HG03066 (cell line): ENCODE measurements at regions not wholly inside any gene's neighbourhood (a gene's known extent, or its start where the extent isn't known, plus 50 kb on each side); places are given as distances from the start of the nearest gene placed in this dataset.

Source experiments
- ATAC-seq: cut with Tn5 transposase; IDR thresholded peaks from one replicate; pipeline ENCODE4 v1.9.1; 2021; ENCODE audit warnings: low read depth; ENCODE audit not compliant: unreplicated experiment

GRCh38 chr6:166106076-166106686 is 61.5 kb downstream of the TBXT start:
- ATAC-seq = peak; percentile 69

- ATAC-seq = no peak
Measured at GRCh38 chr6:166105341-166106075, 62.1 kb downstream of the TBXT start.

GRCh38 chr6:166104872-166105271 is 62.8 kb downstream of the TBXT start:
- ATAC-seq = no peak

GRCh38 chr6:166104107-166104506 is 63.5 kb downstream of the TBXT start:
- no peak for ATAC-seq

GRCh38 chr6:166101819-166102419 is 65.7 kb downstream of the TBXT start:
- ATAC-seq = no peak

- ATAC-seq = no peak
Measured at GRCh38 chr6:166097914-166098522, 69.6 kb downstream of the TBXT start.

- ATAC-seq = no peak
Measured at GRCh38 chr6:166087852-166088251, 79.8 kb downstream of the TBXT start.

GRCh38 chr6:166087246-166087645 is 80.4 kb downstream of the TBXT start:
- ATAC-seq = no peak

GRCh38 chr6:166085500-166085899 is 82.2 kb downstream of the TBXT start:
- ATAC-seq = no peak

- no peak for ATAC-seq
Measured at GRCh38 chr6:166084951-166085350, 82.7 kb downstream of the TBXT start.

- ATAC-seq = no peak
Measured at GRCh38 chr6:166079841-166080240, 87.8 kb downstream of the TBXT start.

- ATAC-seq = no peak
Measured at GRCh38 chr6:166078294-166078693, 89.4 kb downstream of the TBXT start.

GRCh38 chr6:166076625-166077024 is 91.0 kb downstream of the TBXT start:
- no peak for ATAC-seq

GRCh38 chr6:166075925-166076324 is 91.7 kb downstream of the TBXT start:
- ATAC-seq = no peak

GRCh38 chr6:166075186-166075585 is 92.5 kb downstream of the TBXT start:
- no peak for ATAC-seq

GRCh38 chr6:166073082-166073481 is 94.6 kb downstream of the TBXT start:
- no peak for ATAC-seq

- no peak for ATAC-seq
Measured at GRCh38 chr6:166068768-166069167, 98.9 kb downstream of the TBXT start.

- no peak for ATAC-seq
Measured at GRCh38 chr6:166058064-166058739, 109.4 kb downstream of the TBXT start.

- no peak for ATAC-seq
Measured at GRCh38 chr6:166057431-166057830, 110.2 kb downstream of the TBXT start.

GRCh38 chr6:166056637-166057036 is 111.0 kb downstream of the TBXT start:
- ATAC-seq = no peak

GRCh38 chr6:166055801-166056200 is 111.8 kb downstream of the TBXT start:
- ATAC-seq = no peak
